Hypothalamus (tissue), 51 donors: ENCODE measurements at regions not wholly inside any gene's neighbourhood (a gene's known extent, or its start where the extent isn't known, plus 50 kb on each side); places are given as distances from the start of the nearest gene placed in this dataset.
"Not testable (repeated sequence)": the region's sequence is repeated elsewhere in the genome, so short reads cannot be mapped to it uniquely, and the experiment has no call there.

ENCODE experiments used
- DNase-seq, 51 donors: peaks; one replicate each; lab custom pipeline; 2025; lab: John Stamatoyannopoulos, UW

- peak in 19 of 51 donors; percentile 8 to 64 (median 27) for DNase-seq
Measured at GRCh38 chr7:153887749-153888569, 164.2 kb upstream of the DPP6 start.

DNA sequence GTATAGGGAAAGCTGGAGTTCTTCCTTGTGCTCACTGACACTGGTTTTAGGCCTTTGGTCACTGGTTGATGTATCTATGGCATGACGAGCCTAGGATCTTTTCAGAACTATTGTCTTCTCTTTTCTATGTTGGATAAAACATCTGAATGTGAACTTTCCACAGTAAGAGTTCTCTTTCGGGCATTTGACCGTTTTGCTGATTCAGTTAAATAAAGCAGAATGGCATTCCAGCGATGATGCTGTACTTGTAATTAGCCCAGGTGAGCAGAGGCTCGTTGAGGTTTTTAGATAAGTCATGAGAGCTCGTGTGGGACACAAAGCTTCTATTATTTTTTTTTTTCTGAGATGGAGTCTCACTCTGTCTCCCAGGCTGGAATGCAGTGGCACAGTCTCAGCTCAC lies 160.2 kb upstream of the DPP6 start:
- no peak for DNase-seq

DNA sequence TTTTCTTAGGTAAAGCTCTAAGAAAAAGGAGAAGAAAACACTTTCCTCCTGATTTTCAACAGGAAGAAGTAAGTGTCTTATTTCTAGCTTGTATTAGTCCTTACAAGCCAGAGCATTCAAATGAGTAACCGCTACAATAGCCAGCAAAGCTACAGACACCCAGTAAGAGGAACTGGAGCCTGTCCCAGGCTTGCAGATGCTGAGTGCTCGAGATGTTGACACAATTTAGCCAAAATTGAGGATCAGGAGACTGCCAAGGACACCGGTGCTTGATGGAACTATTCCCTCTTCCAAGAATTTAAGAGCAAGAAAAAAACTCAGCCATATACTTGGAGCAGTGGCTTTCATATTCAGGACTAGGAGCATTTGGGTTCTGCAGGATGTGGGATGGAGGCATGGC lies 149.3 kb upstream of the DPP6 start:
- peak in 9 of 51 donors; percentile 3 to 42 (median 22) for DNase-seq

DNA sequence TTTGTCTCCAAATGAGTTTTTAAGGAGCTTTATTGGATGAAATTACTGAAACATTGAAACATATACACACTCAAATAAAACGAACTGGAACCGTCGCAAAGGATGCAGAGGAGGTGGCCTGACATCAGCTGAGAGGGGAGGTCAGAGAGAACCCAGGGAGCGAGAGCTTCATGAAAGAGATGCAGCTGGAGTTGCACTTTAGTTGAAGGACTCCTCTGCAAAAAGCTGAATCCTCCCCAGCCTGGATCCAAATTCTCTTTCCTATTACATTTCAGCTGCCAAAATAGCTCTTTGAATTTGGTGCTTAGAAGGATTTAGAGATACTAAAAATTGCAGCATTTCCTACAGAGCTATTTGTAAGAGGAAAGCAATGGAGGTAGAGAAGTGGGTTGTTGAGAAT lies 140.0 kb upstream of the DPP6 start:
- no peak for DNase-seq

DNA sequence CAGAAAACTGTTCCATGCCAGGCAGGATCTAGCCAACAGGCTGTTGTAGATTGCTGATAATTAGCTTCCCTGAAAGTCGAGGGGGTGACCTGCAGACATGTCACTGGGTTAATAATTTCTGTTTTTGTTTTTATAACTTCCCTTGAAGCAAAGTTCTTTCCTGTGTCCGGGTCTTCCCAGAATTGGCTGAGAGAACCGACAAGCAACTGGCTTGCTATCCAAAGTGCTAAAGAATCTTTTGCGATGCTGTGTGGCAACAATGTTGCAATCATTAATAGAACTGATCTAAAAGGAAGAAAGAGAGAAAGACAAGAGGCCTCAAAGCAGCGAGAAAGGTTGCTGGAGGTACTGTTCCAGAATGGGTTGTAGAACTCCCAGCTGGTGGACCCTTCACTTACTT lies 132.1 kb upstream of the DPP6 start:
- DNase-seq: no peak

DNA sequence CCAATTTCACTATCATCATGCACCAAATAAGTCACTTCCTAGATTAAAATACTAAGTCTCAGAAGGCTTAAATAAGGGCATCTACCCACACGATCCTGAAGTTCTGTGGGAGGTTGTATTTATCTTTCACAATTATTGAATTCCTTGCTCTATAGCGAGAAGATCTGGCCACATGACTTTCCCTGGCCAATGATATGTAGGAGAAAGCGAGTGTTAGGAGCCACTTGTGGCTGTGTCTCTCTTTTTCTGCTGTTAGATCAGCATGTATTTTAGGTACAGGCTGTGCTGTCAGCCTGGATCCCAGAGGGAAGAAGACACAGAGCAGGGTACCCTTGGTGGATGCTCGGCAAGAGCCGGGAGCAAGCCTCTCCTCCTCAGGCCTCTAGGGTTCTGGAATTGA lies 131.3 kb upstream of the DPP6 start:
- no peak for DNase-seq

DNA sequence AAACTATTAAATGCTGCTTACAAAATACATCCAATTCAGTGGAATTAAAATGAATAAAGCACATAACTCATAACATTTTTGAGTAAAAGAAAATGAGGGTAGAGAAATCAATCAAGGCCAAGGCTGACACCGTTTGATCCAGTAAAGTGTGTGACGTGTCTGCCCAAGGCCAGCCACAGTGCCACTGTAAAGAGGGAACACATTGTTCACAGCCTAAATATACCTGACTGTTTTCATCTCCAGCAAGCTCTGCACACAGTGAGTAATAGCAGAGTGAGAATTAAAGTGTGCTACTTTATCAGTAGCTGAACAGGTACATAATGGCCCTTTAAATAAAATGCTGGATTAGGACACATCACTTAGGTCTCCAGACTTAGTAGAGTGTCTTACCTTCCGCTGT lies 130.8 kb upstream of the DPP6 start:
- DNase-seq: no peak

- no peak for DNase-seq
Measured at GRCh38 chr7:153930696-153931095, 121.5 kb upstream of the DPP6 start.

GRCh38 chr7:153934048-153934447 lies 118.2 kb upstream of the DPP6 start:
- no peak for DNase-seq

GRCh38 chr7:153934629-153935028 lies 117.6 kb upstream of the DPP6 start:
- DNase-seq: no peak

- DNase-seq: no peak
Measured at GRCh38 chr7:153935095-153935494, 117.1 kb upstream of the DPP6 start.

- no peak for DNase-seq
Measured at GRCh38 chr7:153938451-153938850, 113.7 kb upstream of the DPP6 start.

DNA sequence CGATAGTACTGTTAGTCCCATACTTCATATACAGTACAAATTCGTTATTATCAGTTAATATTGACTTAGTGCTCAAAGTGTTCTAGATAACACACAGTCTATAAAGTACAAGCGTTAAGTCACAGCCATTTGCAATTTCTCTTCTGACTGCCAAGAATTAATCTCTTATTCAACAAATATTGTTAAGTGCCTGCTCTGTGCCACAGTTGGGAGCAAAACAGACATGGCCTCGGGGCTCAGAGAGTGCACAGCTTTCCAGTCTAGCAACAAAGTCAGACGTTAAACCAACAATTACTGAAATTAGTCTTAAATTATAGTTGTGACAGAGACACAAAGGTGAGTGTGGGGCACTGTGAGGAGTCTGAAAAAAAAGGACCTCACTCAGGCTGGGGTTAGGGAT lies 113.0 kb upstream of the DPP6 start:
- no peak for DNase-seq

GRCh38 chr7:153939654-153940053 lies 112.5 kb upstream of the DPP6 start:
- DNase-seq: no peak

GRCh38 chr7:153941061-153941460 lies 111.1 kb upstream of the DPP6 start:
- DNase-seq: no peak

GRCh38 chr7:153942036-153942435 lies 110.2 kb upstream of the DPP6 start:
- DNase-seq: no peak

- DNase-seq: peak in 17 of 51 donors; percentile 5 to 53 (median 14)
Measured at GRCh38 chr7:153943457-153943856, 108.7 kb upstream of the DPP6 start.

DNA sequence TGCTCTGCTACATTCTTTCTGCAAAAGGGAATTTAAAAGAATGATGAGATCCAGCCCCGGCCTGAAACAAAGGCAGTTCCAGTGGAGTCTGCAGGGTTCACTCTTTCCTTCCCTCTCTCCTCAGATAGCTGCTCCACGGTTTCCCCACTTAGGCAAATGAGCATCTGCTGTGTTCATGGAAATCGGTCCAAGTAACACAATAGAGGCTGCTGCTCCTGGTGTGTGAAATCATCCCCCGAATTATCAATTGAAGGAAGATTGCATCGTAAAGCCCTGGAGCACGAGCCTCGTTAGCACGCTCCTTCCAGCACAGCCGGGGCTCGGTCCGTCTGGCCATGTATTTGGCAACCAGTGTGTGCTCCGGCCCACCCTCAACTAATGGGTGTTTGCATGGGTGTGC lies 108.3 kb upstream of the DPP6 start:
- peak in 7 of 51 donors; percentile 8 to 53 (median 22) for DNase-seq

- DNase-seq: no peak
Measured at GRCh38 chr7:153948060-153948459, 104.1 kb upstream of the DPP6 start.

- no peak for DNase-seq
Measured at GRCh38 chr7:153951316-153951715, 100.9 kb upstream of the DPP6 start.

DNA sequence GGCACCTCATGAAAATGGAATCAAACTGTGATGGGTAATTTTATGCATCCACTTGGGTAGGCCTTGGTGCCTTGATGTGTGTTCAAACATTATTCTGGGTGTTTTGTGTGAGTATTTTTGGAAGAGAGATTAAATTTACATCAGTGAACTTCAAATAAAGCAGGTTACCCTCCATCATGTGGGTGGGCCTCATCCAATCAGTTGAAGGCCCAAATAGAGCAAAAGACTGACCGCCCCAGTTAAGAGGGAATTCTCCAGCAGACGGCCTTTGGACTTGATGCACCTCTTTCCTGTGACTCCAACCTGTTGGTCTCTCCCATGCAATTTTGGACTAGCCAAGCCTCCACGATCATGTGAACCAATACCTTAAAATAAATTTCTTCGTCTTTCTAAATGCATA lies 97.7 kb upstream of the DPP6 start:
- DNase-seq: no peak

DNA sequence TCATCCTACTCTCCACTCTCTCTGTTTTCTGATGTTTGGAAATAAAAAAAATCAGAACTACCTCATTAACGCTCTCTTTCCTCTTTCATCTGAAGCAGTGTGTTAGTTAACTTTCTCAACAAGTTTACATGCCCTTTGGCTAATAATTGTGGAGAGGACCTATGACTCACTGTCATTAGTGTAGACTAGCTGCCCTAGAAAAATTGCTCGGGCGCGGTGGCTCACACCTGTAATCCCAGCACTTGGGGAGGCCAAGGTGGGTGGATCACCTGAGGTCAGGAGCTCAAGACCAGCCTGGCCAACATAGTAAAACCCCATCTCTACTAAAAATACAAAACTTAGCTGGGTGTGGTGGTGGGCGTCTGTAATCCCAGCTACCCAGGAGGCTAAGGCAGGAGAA lies 94.5 kb upstream of the DPP6 start:
- not testable (repeated sequence) for DNase-seq

DNA sequence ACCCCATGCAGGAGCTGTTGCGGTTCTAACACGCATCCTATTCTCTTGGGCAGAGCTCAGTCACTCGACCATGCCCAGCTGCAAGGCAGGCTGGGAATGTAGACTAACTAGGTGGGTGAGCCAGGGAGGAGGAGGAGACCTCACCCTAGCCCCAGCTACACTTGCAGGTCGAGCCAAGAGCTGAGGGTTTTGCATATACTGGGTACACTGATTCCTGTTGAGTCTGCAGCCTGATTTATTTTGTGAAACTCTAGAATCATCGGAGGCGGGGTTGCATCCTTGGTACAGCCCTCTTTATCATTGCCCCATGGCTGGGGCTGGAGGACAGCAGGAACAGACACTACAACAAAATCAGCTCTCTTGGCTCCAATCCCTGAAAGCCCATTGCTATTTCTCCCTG lies 93.8 kb upstream of the DPP6 start:
- DNase-seq: not testable (repeated sequence)
